ENCODE measurements at regions not wholly inside any gene's neighbourhood (a gene's known extent, or its start where the extent isn't known, plus 50 kb on each side); places are given as distances from the start of the nearest gene placed in this dataset.

GRCh38 chr7:118389629-118390028, 165.1 kb downstream of the ANKRD7 start:
- TF ChIP-seq CTCF (IDR thresholded peaks at IDR 0.05; ENCODE audit: low read depth, low read length, poor library complexity, severe bottlenecking) (no peak), EZH2phosphoT487 (IDR thresholded peaks at IDR 0.05; ENCODE audit: borderline replicate concordance, low read length) (no peak)

All from DOHH2 (cell line).